ENCODE measurements at regions not wholly inside any gene's neighbourhood (a gene's known extent, or its start where the extent isn't known, plus 50 kb on each side); places are given as distances from the start of the nearest gene placed in this dataset.

DNA sequence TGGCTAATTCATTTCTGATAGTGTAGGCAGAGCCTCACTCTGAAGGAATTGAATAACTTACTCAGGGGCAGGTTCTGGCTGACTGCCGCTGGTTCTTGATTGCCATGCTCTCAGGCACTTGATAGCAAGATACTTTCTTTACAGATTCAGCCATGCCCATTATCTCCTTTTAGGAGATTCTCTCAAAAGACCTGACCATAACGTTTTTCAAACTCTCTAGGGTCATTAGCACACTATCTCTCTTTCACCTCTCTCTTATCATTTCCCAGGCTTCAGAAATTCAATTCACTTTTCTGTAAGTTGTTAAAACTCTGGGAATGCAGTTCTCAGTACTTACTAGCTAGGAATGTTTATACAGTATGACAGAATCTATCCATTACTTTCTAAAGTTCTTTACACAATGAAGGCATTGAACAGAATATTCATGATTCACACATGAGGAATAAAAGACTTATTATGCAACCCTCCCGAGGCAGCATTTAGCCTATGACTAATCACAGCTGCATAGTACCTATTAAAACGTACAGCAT, 850.3 kb upstream of the CADM2 start:
- Histone ChIP-seq H3K4me3 (ENCODE audit: low read length) (no peak overlapping the region), H3K27me3 (ENCODE audit: insufficient read depth, low read depth, low read length) (no peaks in the 10 kb centered on the region), H3K27ac (ENCODE audit: low read length) (no peak overlapping the region), H3F3A (ENCODE audit: insufficient read depth, low read length, poor library complexity, severe bottlenecking) (no peaks in the 10 kb centered on the region), H3K79me2 (replicated peaks; ENCODE audit: insufficient read depth, low read length) (no peaks in the 10 kb centered on the region), H2AFZ (ENCODE audit: low read depth, low read length) (no peak overlapping the region), H3K9ac (ENCODE audit: low read length) (no peak overlapping the region), H3K4me2 (ENCODE audit: low read length) (no peak overlapping the region), H3K36me3 (ENCODE audit: insufficient read depth, low read length) (no peaks in the 10 kb centered on the region), H3K9me3 (ENCODE audit: low read length) (no peaks in the 10 kb centered on the region), H4K20me1 (ENCODE audit: insufficient read depth) (no peaks in the 10 kb centered on the region), H3K9me2 (ENCODE audit: insufficient read depth, low read length) (no peaks in the 10 kb centered on the region)
- no peak for TF ChIP-seq RAD21 (conservative IDR thresholded peaks at IDR 0.05)
- TF ChIP-seq MXI1 (conservative IDR thresholded peaks at IDR 0.05; ENCODE audit: poor library complexity, severe bottlenecking), result no peak
- no peak for TF ChIP-seq EZH2 (IDR thresholded peaks at IDR 0.05; ENCODE audit: borderline replicate concordance, insufficient read depth, low read length, poor library complexity, severe bottlenecking)
- TF ChIP-seq EP300 (conservative IDR thresholded peaks at IDR 0.05; ENCODE audit: poor library complexity, severe bottlenecking), result no peak
- TF ChIP-seq POLR2AphosphoS5 (IDR thresholded peaks at IDR 0.05), result no peak
- TF ChIP-seq CTCF (IDR thresholded peaks at IDR 0.05; ENCODE audit: poor library complexity, severe bottlenecking), result no peak
- no peak for TF ChIP-seq TAF1 (IDR thresholded peaks at IDR 0.05; ENCODE audit: low read depth)
- TF ChIP-seq REST (IDR thresholded peaks at IDR 0.05; ENCODE audit: borderline replicate concordance), result no peak
- TF ChIP-seq SMC3 (conservative IDR thresholded peaks at IDR 0.05; ENCODE audit: poor library complexity), result no peak

DNA sequence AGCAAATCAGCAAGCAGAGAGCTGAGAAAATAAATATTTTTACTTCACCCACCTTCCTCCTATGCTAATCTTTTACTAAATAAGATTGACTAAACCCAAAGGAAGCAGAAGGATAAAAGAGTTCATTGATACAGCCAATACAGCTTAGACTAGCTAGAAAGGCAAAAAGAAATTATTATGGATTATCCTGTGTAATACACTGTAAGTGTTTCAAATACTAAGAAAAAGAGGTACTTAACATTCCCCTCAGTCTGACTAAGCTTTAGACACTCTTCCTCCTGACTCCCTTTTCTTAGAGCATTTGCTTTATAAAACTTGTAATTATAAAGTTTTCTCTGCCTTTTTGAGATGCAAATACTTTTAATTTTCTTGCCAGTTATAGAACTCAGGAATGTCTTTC, 848.9 kb upstream of the CADM2 start:
- no peaks in the 10 kb centered on the region for H3K9me3 ChIP-seq (ENCODE audit: low read length)
- H3K36me3 ChIP-seq (ENCODE audit: insufficient read depth, low read length), result no peaks in the 10 kb centered on the region
- H3K9ac ChIP-seq (ENCODE audit: low read length), result no peak overlapping the region
- no peaks in the 10 kb centered on the region for H3K79me2 ChIP-seq (replicated peaks; ENCODE audit: insufficient read depth, low read length)
- no peak overlapping the region for H3K4me3 ChIP-seq (ENCODE audit: low read length)
- H3F3A ChIP-seq (ENCODE audit: insufficient read depth, low read length, poor library complexity, severe bottlenecking), result no peaks in the 10 kb centered on the region
- no peaks in the 10 kb centered on the region for H3K9me2 ChIP-seq (ENCODE audit: insufficient read depth, low read length)
- H2AFZ ChIP-seq (ENCODE audit: low read depth, low read length), result no peak overlapping the region
- H3K27me3 ChIP-seq (ENCODE audit: insufficient read depth, low read depth, low read length), result no peaks in the 10 kb centered on the region
- H3K4me2 ChIP-seq (ENCODE audit: low read length), result no peak overlapping the region
- H3K27ac ChIP-seq (ENCODE audit: low read length), result no peak overlapping the region
- no peaks in the 10 kb centered on the region for H4K20me1 ChIP-seq (ENCODE audit: insufficient read depth)
- no peak for TF ChIP-seq TAF1 (IDR thresholded peaks at IDR 0.05; ENCODE audit: low read depth)
- TF ChIP-seq SMC3 (conservative IDR thresholded peaks at IDR 0.05; ENCODE audit: poor library complexity), result no peak
- no peak for TF ChIP-seq POLR2AphosphoS5 (IDR thresholded peaks at IDR 0.05)
- no peak for TF ChIP-seq RAD21 (conservative IDR thresholded peaks at IDR 0.05)
- TF ChIP-seq MXI1 (conservative IDR thresholded peaks at IDR 0.05; ENCODE audit: poor library complexity, severe bottlenecking), result no peak
- no peak for TF ChIP-seq EZH2 (IDR thresholded peaks at IDR 0.05; ENCODE audit: borderline replicate concordance, insufficient read depth, low read length, poor library complexity, severe bottlenecking)
- TF ChIP-seq EP300 (conservative IDR thresholded peaks at IDR 0.05; ENCODE audit: poor library complexity, severe bottlenecking), result no peak
- TF ChIP-seq REST (IDR thresholded peaks at IDR 0.05; ENCODE audit: borderline replicate concordance), result no peak
- TF ChIP-seq CTCF (IDR thresholded peaks at IDR 0.05; ENCODE audit: poor library complexity, severe bottlenecking), result no peak
